Parathyroid adenoma (tissue), 2 donors: ENCODE measurements at regions not wholly inside any gene's neighbourhood (a gene's known extent, or its start where the extent isn't known, plus 50 kb on each side); places are given as distances from the start of the nearest gene placed in this dataset.
A peak's percentile ranks its signal among the peaks of the same experiment; 100 is the strongest.

Experiments used
- H2AFZ ChIP-seq: fragments of 300-600 bp; sonication (generic); one replicate; pipeline ENCODE4 v1.7.0; 2017; ENCODE audit warnings: antibody characterized with exemption, mild to moderate bottlenecking
- H3K27ac ChIP-seq: fragments of 300-600 bp; sonication (generic); one replicate; pipeline ENCODE4 v1.7.0; 2017
- H3K27me3 ChIP-seq: fragments of 300-600 bp; sonication (generic); one replicate; pipeline ENCODE4 v1.7.0; 2017; ENCODE audit warnings: low read length; ENCODE audit not compliant: control insufficient read depth, insufficient read depth
- H3K36me3 ChIP-seq: fragments of 300-600 bp; sonication (generic); one replicate; pipeline ENCODE4 v1.7.0; 2017; ENCODE audit warnings: low read length; ENCODE audit not compliant: control insufficient read depth, insufficient read depth
- H3K4me1 ChIP-seq: fragments of 300-600 bp; sonication (generic); one replicate; pipeline ENCODE4 v1.7.0; 2017; ENCODE audit warnings: control low read depth
- H3K4me2 ChIP-seq: fragments of 300-600 bp; sonication (generic); one replicate; pipeline ENCODE4 v1.7.0; 2017; ENCODE audit warnings: low read length
- H3K4me3 ChIP-seq: fragments of 300-600 bp; sonication (generic); one replicate; pipeline ENCODE4 v1.7.0; 2017; ENCODE audit warnings: low read depth, low read length
- H3K79me2 ChIP-seq: fragments of 300-600 bp; sonication (generic); one replicate; pipeline ENCODE4 v1.7.0; 2017; ENCODE audit warnings: control low read depth
- H3K9ac ChIP-seq: fragments of 300-600 bp; sonication (generic); one replicate; pipeline ENCODE4 v1.7.0; 2017; ENCODE audit warnings: mild to moderate bottlenecking
- H3K9me3 ChIP-seq: fragments of 300-600 bp; sonication (generic); one replicate; pipeline ENCODE4 v1.7.0; 2017; ENCODE audit warnings: low read length; ENCODE audit not compliant: control insufficient read depth
- TF ChIP-seq, protein P1 (sequence below): fragments of 300-600 bp; sonication (generic); IDR thresholded peaks from one replicate; pipeline ENCODE4 v1.7.0; 2017; ENCODE audit warnings: antibody characterized with exemption, mild to moderate bottlenecking
- donor health status: primary hyperparathyroidism.

DNA sequence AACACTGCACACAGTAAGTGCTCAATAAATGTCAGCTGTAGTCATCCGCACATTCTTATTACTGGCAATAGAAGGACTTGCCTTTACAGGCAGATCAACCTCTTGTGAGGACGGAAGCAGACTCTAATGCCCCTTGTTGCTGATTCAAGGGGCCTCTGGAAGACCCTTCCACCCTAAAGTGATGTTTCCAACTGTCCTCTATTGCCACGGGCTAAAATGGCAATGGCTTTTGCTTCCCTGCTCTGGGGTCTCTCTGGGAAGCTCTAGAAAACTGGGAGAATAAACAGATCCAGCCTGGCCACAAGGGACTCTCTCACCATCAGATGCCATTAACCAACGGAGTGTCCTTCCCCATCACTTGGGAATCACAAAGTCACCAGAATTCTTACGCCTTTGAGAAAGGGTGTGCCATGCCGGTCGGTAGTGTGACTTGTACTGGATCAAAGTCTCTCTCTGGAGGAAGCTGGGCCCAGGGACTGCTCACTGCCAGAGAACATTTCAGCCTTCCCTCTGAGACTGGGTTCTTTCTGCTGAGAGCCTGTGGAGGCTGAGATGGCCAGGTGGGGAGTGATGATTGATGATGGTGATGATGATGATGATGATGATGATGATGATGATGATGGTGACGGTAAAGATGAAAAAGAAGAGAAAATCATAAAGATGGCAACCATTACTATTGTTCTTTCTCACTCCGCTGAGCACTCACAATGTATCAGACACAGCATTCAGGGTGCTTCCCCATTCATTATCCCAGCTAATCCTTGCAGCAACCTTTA lies 146.8 kb downstream of the CYLD start:
- Histone ChIP-seq H3K27me3 (no peaks in the 10 kb centered on the region), H2AFZ (no peak overlapping the region), H3K36me3 (no peaks in the 10 kb centered on the region), H3K9ac (no peak overlapping the region), H3K79me2 (no peaks in the 10 kb centered on the region), H3K4me1 (no peaks in the 10 kb centered on the region), H3K4me3 (no peak overlapping the region), H3K9me3 (no peaks in the 10 kb centered on the region), H3K4me2 (no peak overlapping the region), H3K27ac (no peak overlapping the region)
- TF ChIP-seq, protein P1, sequence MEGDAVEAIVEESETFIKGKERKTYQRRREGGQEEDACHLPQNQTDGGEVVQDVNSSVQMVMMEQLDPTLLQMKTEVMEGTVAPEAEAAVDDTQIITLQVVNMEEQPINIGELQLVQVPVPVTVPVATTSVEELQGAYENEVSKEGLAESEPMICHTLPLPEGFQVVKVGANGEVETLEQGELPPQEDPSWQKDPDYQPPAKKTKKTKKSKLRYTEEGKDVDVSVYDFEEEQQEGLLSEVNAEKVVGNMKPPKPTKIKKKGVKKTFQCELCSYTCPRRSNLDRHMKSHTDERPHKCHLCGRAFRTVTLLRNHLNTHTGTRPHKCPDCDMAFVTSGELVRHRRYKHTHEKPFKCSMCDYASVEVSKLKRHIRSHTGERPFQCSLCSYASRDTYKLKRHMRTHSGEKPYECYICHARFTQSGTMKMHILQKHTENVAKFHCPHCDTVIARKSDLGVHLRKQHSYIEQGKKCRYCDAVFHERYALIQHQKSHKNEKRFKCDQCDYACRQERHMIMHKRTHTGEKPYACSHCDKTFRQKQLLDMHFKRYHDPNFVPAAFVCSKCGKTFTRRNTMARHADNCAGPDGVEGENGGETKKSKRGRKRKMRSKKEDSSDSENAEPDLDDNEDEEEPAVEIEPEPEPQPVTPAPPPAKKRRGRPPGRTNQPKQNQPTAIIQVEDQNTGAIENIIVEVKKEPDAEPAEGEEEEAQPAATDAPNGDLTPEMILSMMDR, result no peak

DNA sequence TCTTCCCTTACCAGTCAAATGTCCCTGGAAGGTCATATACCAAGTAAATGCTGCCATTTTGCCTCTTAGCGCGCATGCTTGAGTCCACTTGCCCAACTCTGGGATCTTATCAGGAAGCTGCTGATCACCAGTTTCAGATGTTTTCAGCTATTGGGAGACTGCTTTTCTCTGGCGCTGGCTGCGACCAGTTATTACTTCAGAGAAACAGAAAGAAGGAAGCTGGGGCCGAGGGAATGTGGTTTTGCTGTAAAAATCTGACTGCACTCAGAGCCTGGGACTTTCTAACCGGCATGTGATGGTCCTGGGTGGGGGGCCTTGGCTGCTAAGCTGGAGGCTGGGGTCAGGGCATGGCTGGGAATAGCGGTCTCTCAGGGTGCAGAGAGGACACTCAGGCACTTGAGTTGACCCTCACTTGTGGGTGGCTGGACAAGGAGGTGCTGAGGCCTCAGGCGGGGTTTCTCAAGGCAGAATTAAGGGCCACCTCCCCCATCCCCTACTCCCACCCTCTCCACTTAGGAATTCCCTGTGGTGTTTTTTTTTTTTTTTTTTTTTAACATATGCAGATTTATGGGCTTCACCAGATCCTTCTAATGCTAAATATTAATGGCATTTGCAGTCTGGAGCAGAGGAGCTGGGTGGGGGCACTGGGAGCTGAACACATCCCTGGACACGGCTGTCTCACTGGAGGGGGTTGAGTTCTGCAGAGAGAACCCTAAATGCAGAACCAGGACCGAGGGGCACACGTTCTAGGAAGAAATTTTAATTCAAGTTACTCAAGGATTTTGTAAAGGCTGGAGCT lies 145.8 kb downstream of the CYLD start:
- Histone ChIP-seq H3K9me3 (no peaks in the 10 kb centered on the region), H2AFZ (no peak overlapping the region)

DNA sequence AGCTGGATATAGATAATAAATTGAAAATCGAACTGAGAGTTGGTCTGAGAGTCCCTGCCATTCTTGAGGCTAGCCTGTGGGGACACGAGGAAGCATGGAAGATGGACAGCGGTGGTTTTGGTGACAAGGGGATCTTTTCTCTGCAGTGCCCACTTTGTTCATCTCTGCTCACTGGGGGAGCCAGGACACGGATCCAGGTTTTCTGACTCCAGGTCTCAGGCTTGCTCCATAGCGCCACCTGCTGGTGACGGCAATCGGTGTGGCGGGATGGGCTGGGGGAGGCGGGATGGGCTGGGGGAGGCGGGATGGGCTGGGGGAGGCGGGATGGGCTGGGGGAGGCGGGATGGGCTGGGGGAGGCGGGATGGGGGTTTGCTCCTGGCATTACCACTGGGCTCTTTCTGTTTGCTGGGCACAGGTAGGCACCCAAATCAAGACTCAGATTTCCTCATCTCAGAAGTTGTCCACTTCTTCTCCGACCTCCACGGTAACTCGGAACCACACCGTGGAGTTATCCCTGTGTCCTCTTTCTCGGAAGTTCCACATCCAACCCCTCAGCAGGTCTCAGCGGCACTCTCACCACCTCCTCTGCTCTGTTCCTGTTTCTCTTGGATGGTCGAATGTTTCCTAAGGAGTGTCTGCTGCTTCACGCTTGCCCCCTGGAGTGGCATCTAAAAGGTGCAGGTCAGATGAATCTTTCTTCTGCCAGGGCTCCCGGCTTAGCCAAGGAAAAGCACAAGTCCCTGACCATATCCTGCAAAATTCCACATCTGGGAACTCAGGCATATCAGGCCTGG lies 142.4 kb downstream of the CYLD start:
- H3K27me3 ChIP-seq, result no peaks in the 10 kb centered on the region
- H3K4me2 ChIP-seq, result no peak overlapping the region
- peaks cover 23% of the 10 kb centered on the region for H3K4me1 ChIP-seq
- H3K4me3 ChIP-seq, result no peak overlapping the region
- no peak overlapping the region for H3K27ac ChIP-seq
- no peak overlapping the region for H3K9ac ChIP-seq
- TF ChIP-seq, protein P1, result no peak
- H2AFZ ChIP-seq, result no peak overlapping the region
- H3K9me3 ChIP-seq, result no peaks in the 10 kb centered on the region
- no peaks in the 10 kb centered on the region for H3K36me3 ChIP-seq
- no peaks in the 10 kb centered on the region for H3K79me2 ChIP-seq

More for the DNA sequence above, 145.8 kb downstream of the CYLD start:
- TF ChIP-seq, protein P1, result no peak
- no peak overlapping the region for H3K4me2 ChIP-seq
- H3K4me3 ChIP-seq, result no peak overlapping the region
- no peaks in the 10 kb centered on the region for H3K4me1 ChIP-seq
- no peak overlapping the region for H3K27ac ChIP-seq
- H3K9ac ChIP-seq, result no peak overlapping the region
- H3K36me3 ChIP-seq, result no peaks in the 10 kb centered on the region
- H3K79me2 ChIP-seq, result no peaks in the 10 kb centered on the region
- no peaks in the 10 kb centered on the region for H3K27me3 ChIP-seq

DNA sequence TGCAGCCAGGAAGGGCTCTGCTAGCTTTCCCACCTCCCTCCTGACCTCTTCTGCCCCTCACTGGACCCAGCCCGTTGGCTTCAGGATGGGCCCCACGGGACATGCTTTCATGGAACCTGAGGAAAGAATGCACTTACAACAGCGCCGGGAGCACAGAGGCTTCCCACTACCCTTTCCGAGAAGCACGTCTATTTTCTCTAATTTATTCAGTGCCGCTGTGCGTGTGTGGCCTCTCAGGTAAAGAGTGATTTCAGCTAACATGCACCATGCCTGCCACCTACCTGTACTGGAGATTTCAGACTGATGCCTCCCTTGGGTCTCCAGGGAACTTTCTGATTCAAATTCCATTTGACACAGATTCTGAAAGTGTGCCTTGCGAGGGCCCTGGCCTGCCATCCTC lies 140.1 kb downstream of the CYLD start:
- TF ChIP-seq, protein P1, result no peak
- no peak overlapping the region for H3K4me3 ChIP-seq
- no peaks in the 10 kb centered on the region for H3K36me3 ChIP-seq
- H3K79me2 ChIP-seq, result no peaks in the 10 kb centered on the region
- peak overlapping the region; percentile 83 for H3K27ac ChIP-seq
- H3K27me3 ChIP-seq, result no peaks in the 10 kb centered on the region
- H3K9me3 ChIP-seq, result no peaks in the 10 kb centered on the region
- H2AFZ ChIP-seq, result peak overlapping the region; percentile 45
- H3K4me1 ChIP-seq, result peaks cover 23% of the 10 kb centered on the region
- H3K4me2 ChIP-seq, result no peak overlapping the region
- no peak overlapping the region for H3K9ac ChIP-seq
